Lung (tissue), 11 donors: ENCODE measurements at regions not wholly inside any gene's neighbourhood (a gene's known extent, or its start where the extent isn't known, plus 50 kb on each side); places are given as distances from the start of the nearest gene placed in this dataset.
"Not testable (repeated sequence)": the region's sequence is repeated elsewhere in the genome, so short reads cannot be mapped to it uniquely, and the experiment has no call there.

ENCODE experiments used
- ATAC-seq: fragments of 200-7000 bp; cut with Tn5 transposase; one replicate; pipeline ENCODE4 v1.9.1; 2020; ENCODE audit warnings: moderate number of reproducible peaks; ENCODE audit not compliant: insufficient read depth, low FRiP score
- DNase-seq, 3 donors: peaks; one replicate each; pipeline ENCODE4 v3.0.0-alpha.2; 2013 to 2017
- H3K27ac ChIP-seq, 2 donors: one replicate each; pipeline ENCODE4 v1.5.1; 2013; ENCODE audit warnings: mild to moderate bottlenecking in 2 of 2, moderate library complexity in 2 of 2, control low read depth in 1 of 2, inconsistent platforms in 1 of 2, low read depth in 1 of 2, low read length in 1 of 2
- H3K27me3 ChIP-seq, 3 donors: one replicate each; pipeline ENCODE4 v1.5.1; 2013; ENCODE audit warnings: low read length in 2 of 3; ENCODE audit not compliant: control insufficient read depth in 3 of 3, insufficient read depth in 3 of 3
- H3K36me3 ChIP-seq, 4 donors: one replicate each; pipeline ENCODE4 v1.5.1; 2013; ENCODE audit warnings: low read length in 4 of 4, mild to moderate bottlenecking in 1 of 4, moderate library complexity in 1 of 4; ENCODE audit not compliant: control insufficient read depth in 4 of 4, insufficient read depth in 4 of 4
- H3K4me1 ChIP-seq, 5 donors: one replicate each; pipeline ENCODE4 v1.5.1; 2013; ENCODE audit warnings: low read length in 5 of 5, mild to moderate bottlenecking in 2 of 5, moderate library complexity in 1 of 5; ENCODE audit not compliant: control insufficient read depth in 5 of 5, insufficient read depth in 5 of 5
- H3K4me3 ChIP-seq: one replicate; pipeline ENCODE4 v1.5.1; 2013; ENCODE audit warnings: mild to moderate bottlenecking, control low read depth, moderate library complexity
- H3K9ac ChIP-seq, 2 donors: one replicate each; pipeline ENCODE4 v1.5.1; 2013; ENCODE audit warnings: low read length in 2 of 2, control low read depth in 1 of 2; ENCODE audit not compliant: insufficient read depth in 1 of 2
- H3K9me3 ChIP-seq, 4 donors: one replicate each; pipeline ENCODE4 v1.5.1; 2013; ENCODE audit warnings: low read length in 3 of 4, mild to moderate bottlenecking in 1 of 4, moderate library complexity in 1 of 4; ENCODE audit not compliant: control insufficient read depth in 4 of 4, insufficient read depth in 3 of 4
- WGBS, 2 donors: extraction: QIAGEN DNeasy Blood & Tissue Kit; methylation state at CpG; one replicate each; pipeline ENCODE4 v1.1.7; 2013; 5-methylcytosine and 5-hydroxymethylcytosine counted together
- TF ChIP-seq, protein P1 (sequence below): IDR thresholded peaks from 2 replicates; pipeline ENCODE4 v1.5.1; 2012; ENCODE audit warnings: mild to moderate bottlenecking; ENCODE audit errors: control extremely low read depth, extremely low read depth
- donor health status: control.
- donor health status: control.
- donor health status: Bipolar disorder and iron deficiency.
- donor health status: healthy.
- donor health status: DM: yes; HTN: yes; CAD: no.

- Histone ChIP-seq H3K9me3 (no peaks in the 10 kb centered on the region), H3K4me1 (no peaks in the 10 kb centered on the region), H3K4me3 (no peak overlapping the region), H3K9ac (no peak overlapping the region), H3K27ac (no peak overlapping the region), H3K36me3 (no peaks in the 10 kb centered on the region), H3K27me3 (no peaks in the 10 kb centered on the region)
- TF ChIP-seq, protein P1, sequence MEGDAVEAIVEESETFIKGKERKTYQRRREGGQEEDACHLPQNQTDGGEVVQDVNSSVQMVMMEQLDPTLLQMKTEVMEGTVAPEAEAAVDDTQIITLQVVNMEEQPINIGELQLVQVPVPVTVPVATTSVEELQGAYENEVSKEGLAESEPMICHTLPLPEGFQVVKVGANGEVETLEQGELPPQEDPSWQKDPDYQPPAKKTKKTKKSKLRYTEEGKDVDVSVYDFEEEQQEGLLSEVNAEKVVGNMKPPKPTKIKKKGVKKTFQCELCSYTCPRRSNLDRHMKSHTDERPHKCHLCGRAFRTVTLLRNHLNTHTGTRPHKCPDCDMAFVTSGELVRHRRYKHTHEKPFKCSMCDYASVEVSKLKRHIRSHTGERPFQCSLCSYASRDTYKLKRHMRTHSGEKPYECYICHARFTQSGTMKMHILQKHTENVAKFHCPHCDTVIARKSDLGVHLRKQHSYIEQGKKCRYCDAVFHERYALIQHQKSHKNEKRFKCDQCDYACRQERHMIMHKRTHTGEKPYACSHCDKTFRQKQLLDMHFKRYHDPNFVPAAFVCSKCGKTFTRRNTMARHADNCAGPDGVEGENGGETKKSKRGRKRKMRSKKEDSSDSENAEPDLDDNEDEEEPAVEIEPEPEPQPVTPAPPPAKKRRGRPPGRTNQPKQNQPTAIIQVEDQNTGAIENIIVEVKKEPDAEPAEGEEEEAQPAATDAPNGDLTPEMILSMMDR = no peak
- ATAC-seq (no peak), DNase-seq (no peak)
Observed at GRCh38 chr10:81426722-81427121, 448.3 kb upstream of the NRG3 start.

GRCh38 chr10:81428456-81429134 is 446.4 kb upstream of the NRG3 start:
- no peak overlapping the region for H3K4me3 ChIP-seq
- no peaks in the 10 kb centered on the region for H3K27me3 ChIP-seq
- no peaks in the 10 kb centered on the region for H3K9me3 ChIP-seq
- TF ChIP-seq, protein P1 = no peak
- H3K27ac ChIP-seq = no peak overlapping the region
- WGBS, 2 donors = 72 to 74% methylated on average over 2 of the region's 2 CpGs
- H3K9ac ChIP-seq = no peak overlapping the region
- DNase-seq (no peak), ATAC-seq (no peak)
- no peaks in the 10 kb centered on the region for H3K36me3 ChIP-seq
- H3K4me1 ChIP-seq = no peaks in the 10 kb centered on the region

GRCh38 chr10:81439445-81439844 is 435.5 kb upstream of the NRG3 start:
- TF ChIP-seq, protein P1 = no peak
- no peaks in the 10 kb centered on the region for H3K36me3 ChIP-seq
- no peaks in the 10 kb centered on the region for H3K4me1 ChIP-seq
- WGBS, 2 donors = 72 to 77% methylated on average over 2 of the region's 2 CpGs
- no peaks in the 10 kb centered on the region for H3K9me3 ChIP-seq
- H3K4me3 ChIP-seq = no peak overlapping the region
- no peak for DNase-seq
- no peak overlapping the region for H3K9ac ChIP-seq
- H3K27me3 ChIP-seq = no peaks in the 10 kb centered on the region
- ATAC-seq = no peak
- H3K27ac ChIP-seq = no peak overlapping the region

DNA sequence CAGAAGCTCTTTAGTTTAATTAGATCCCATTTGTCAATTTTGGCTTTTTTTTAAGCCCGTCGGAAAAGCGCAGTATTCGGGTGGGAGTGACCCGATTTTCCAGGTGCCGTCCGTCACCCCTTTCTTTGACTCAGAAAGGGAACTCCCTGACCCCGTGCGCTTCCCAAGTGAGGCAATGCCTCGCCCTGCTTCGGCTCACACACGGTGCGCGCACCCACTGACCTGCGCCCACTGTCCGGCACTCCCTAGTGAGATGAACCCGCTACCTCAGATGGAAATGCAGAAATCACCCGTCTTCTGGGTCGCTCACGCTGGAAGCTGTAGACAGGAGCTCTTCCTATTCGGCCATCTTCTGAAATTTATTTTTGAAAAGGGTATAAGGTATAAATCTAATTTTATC is 433.4 kb upstream of the NRG3 start:
- WGBS, 2 donors = 95 to 97% methylated on average over 21 of the region's 21 CpGs
- not testable (repeated sequence) for H3K27me3 ChIP-seq, H3K4me3 ChIP-seq, DNase-seq, H3K9ac ChIP-seq, H3K27ac ChIP-seq, H3K36me3 ChIP-seq, ATAC-seq, H3K4me1 ChIP-seq, H3K9me3 ChIP-seq
